NCI-H510A treated with DMSO at 0.1 percent for 48 hours (cell line): ENCODE measurements at regions not wholly inside any gene's neighbourhood (a gene's known extent, or its start where the extent isn't known, plus 50 kb on each side); places are given as distances from the start of the nearest gene placed in this dataset.

ENCODE experiments used
- DNase-seq: peaks from one replicate; lab custom pipeline; 2025; lab: John Stamatoyannopoulos, UW

DNA sequence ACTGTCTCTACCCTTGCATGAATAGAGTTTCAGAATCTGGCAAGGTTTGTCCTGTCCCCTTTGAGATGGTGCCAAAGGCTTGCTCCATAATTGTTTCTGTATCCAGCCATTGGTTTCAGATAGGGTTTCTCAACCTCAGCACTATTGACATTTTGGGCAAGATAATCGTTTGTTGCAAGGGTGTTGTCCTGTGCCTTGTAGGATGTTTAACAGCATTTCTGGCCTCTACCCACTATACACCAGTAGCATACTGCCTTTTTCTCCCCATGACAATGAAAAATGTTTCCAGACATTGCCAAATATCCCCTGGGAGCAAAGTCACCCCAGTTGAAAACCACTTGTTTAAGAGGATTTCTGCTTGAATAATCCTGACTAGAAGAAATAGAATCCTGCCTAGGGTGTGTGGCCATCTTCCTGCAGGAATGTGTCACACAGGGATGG, 126.8 kb downstream of the CDC42EP3 start:
- no peak for DNase-seq

DNA sequence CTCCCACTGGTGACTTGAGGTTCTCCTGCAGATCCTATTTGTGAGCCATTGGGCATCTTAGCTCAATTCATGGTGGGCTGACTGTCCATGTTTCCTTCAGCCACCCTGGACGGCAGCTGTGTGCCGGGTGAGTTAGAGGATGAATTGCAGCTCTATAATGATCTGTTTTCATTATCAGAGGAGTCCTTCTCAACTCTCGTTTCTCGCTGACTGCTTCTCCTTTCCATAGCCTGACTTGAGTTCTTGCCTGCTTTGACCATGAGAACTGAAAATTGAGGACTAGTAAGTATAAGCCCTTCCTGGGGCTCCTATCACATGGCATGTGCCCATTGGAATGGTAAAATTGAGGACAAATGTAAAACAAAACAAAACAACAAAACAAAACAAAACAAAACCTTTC, 121.8 kb downstream of the CDC42EP3 start:
- DNase-seq = no peak

DNA sequence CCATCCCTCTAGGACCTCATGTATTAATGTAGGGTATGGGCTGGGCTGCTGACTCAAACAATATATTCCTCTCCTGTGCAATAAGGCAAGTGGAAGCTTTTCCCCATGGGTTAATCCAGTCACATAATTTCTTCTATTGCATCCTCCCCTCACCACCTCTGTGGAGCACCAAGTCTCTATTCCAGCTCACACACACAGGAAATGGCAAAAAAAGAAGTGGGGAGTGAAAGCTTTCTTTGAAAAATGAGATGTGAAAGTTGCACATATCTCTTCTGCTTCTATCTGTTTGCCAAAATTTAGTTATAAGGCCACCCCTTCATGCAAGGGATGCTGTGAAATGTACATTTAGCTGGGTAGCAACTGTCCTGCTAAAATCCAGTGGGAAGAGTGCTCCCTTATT, 121.3 kb downstream of the CDC42EP3 start:
- DNase-seq = no peak

DNA sequence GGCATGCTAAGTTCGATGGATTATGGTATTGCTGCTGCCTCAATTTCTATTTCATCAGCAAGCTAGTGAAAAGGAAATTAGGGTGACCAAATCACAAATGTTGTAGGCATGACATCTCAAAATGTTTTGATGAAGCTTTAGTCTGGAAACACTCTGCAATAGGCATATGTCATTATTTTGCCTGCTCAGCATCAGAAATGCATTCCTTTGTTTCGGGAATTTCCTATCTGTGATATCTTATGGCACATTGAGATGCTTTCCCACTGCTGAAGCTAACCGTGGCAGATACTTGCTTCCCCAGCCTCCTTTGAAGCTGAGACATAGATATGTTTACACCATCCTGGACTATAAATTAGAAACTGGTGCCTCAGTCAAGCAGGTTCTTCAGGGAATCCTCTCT, 119.7 kb downstream of the CDC42EP3 start:
- no peak for DNase-seq

DNA sequence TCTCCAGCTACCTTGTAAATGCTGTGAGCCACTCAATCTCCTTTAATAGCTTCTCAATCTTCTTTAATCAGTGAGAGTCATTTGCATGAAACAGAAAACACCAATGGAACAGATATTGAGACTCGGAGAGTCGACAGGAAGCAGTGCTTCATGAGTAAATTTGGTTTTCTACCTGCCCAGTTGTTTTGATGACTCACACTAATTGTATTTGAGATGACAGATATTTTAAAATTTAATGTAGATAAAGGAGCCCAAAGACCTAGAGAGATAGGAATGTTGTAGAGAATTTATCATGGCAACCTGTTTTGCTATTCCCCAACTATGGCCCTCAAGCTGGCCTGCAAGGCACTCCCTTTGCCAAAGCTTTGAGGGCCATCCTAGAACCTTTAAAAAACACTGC, 119.1 kb downstream of the CDC42EP3 start:
- DNase-seq = no peak

DNA sequence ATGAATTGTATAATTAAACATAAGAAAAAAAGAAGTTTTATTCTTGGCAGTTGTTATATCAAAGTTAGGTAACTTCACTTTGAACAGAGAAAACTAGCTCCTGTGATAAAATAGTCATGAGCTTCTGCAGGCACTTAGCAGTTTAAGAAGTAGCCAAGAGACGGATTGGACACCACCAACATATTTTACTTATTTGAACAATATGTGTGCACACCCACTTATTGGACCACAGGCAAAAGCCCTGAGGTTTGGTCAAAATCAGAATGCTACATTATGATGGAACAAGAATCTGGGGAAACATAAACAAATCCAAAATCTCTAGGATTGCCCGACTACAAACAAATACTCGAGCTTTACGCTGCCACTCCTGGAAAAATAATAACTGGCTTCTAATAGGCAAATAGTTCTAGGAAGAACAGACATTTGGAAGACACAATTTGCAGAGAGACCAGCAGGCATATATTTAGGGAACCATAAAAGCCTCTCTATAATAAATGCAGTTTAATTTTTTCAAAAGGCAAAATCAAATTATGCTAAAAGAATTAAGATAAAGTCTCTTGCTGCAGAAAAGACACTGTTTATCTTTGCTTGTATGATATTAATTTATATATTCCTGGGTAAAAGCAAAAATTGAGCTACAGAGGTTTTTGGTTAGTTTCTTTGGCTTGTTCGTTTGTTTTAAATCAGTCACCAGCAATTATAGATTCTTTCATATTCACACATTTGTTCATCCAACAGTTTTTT, 117.9 kb downstream of the CDC42EP3 start:
- DNase-seq = no peak

DNA sequence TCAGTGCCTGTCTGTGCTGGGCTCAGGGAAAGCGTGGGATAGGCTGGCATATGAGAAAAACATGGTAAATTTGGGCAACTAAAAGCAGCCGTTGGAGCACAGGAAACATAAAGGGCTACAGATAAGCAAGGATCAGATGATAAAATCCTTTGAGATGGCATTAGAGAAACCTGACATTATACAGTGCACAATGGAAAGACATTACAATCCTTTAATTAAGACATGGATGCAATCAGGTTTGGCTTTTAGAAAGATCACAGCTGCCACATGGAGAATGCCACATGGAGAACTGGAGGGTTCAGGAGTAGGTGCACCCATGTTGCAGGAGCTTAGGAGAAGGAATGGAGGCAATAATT, 117.3 kb downstream of the CDC42EP3 start:
- no peak for DNase-seq

DNA sequence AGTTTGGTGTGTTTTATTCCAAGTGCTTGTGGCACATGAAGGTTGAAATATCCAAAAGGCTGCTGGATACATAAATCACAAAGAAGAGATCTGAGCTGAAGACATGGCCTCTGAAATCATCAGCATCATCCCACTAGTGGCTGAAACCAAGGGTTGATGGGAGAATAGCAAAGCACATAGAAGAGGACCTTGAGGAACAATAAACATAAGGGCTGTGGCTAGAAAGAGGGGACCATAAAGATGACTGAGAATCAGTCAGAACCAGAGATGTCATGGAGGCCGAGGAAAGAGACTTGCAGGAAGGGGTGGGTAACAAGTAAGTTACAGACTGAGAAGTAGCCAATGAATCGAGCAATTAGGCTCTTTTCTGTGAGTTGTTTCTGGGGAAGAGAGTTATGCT, 116.8 kb downstream of the CDC42EP3 start:
- DNase-seq = no peak

DNA sequence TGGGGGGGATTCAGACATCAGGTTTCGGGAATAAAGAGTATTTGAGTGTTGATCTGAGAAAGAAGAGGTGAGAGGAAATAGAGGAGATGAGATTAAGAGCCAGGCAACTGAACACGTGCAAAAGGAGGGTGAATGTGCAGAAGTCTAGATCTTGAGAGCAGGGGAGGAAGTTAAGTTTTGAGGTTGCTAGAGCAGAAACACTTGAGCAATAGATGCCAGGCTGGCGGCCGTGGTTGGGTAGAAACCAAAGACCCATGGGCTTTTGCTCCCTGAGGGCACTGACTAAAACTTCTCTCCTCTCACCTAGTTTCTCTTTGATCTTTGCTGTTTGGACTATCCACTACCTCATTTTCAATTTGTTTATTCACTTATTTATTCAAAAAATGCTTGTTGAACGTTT, 116.0 kb downstream of the CDC42EP3 start:
- DNase-seq = no peak

DNA sequence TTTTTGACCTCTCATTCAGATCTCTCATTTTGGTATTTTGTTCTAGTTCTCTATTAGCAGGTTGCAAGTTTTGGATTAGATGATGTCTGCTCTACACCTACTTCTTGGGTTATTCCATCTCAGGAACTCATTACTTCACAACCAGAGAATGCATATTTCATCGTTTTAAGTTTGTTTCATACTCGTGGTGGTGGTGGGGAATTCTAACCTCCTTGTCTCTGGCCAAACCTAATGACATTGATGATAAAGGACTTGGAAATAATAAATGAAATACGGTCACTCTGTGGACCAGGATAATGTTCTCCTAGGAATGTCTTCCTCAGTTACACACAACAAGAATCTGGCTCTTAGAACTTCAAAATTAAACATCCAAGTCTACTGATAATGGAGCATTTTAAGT, 115.2 kb downstream of the CDC42EP3 start:
- no peak for DNase-seq

DNA sequence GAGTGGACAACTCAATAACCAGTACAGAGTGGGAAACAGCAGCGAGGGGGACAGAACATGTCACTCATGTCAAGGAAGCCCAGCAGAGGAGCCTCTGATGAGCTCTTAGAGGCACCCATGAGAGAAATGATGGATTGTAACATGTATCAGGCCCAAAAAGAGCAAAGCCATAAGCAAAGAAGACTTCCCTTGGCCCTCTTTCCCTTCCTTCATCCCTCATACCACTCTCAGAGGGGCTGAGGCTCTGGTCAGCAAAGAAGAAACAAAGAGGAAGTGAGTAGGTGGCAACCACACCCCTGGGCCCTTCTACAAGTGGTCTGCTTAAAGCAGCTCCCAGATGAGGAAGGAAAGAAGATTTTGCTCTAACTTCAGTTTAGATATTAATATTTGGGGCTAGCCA, 112.8 kb downstream of the CDC42EP3 start:
- no peak for DNase-seq

DNA sequence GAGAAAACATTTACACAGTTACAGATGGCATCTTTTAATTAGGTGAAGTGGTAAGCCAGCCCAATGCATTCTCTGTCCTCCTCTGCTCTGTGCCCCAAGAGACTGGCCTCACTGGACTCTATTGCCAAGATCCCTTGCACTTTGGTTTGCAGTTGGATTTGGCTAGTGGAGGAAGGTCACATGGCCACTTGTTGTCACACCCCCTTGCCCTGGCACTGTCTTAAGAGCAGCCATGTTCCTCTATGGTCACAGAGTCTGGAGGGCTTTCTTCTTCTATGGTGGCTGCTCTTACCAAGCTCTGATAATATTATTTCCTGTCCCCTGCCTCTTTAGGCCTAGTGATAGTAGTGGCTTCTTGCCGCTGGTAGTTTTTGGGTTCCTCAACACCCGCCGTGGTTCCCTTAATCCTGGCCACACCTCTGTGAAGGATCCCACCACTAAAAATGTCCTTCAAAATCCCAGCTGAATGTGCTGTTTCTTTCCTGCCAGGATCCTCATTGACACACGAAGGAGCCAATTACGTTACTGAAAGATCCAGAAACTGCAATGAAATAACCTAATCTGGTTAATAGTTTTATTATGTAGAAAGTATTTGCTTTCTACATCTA, 111.1 kb downstream of the CDC42EP3 start:
- peak; percentile 46 for DNase-seq

DNA sequence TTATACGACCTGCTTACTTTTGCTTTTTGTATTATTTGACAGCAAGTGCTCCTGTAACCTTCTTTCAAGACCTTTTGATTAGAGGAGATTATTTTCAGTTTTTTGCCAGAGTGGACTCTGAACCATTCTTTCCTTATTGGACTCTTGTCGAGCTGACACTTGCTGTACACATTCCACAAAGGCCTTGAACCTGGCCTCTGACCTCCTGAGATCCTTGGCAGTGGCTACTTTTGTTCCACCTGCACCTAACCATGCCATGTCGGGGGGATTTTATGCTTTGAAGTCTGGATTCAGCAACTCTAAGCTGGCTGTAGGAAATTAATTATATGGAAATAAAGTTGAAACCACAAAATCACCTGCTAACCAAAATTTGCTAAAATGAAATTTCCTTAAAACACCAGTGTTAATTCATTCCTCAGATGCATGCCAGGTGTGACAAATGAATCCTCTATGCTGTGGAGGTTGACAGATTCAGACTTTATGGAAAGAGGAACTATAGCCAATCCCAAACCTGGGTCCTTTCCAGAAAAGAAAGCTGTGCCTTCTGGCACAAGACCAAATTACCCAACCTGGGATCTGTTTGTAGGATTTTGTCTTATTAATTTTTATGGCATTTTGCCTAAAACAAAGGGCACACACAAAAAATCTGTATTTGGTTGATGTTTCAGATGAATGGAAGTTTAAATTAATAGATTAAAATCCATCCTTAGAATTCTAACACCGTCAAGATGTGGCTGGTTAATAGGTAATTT, 110.4 kb downstream of the CDC42EP3 start:
- DNase-seq = no peak

DNA sequence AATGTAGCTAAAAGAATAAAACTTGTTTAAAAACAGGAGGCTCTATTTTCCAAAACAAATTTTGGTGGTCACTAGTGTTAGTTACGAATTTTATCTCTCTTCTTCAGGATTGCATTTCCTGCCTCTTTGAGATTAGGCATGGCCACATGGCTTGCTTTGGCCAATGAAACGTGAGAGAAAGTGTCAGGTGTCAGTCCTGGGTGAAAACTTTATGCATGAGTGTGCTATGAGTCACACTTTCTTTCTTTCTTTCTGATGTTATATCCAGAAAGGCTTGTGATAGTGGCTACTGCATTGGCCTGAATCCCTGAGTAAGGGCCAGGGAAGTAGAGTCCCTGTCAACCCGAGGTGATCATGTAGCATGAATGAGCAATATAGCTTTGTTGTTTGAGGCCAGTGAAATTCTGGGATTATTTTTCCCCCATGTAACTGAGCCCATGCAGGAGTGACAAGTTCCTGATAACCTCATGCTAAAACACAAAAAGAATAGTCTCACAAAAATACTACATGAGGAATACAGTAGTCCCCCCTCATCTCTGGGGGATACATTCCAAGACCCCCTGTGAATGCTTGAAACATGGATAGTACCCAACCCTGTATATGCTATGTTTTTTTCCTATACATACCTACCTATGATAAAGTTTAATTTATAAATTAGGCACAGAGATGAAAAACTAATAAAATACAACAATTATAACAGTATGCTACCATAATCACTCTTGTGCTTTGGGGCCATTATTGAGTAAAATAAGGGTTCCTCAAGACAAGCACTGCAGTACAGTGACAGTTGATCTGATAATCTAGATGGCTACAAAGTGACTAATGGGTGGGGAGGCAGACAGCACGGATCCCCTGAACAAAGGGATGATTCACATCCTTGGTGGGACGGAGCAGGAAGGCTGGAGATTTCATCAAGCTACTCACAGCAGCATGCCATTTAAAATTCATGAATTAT, 109.5 kb downstream of the CDC42EP3 start:
- no peak for DNase-seq

DNA sequence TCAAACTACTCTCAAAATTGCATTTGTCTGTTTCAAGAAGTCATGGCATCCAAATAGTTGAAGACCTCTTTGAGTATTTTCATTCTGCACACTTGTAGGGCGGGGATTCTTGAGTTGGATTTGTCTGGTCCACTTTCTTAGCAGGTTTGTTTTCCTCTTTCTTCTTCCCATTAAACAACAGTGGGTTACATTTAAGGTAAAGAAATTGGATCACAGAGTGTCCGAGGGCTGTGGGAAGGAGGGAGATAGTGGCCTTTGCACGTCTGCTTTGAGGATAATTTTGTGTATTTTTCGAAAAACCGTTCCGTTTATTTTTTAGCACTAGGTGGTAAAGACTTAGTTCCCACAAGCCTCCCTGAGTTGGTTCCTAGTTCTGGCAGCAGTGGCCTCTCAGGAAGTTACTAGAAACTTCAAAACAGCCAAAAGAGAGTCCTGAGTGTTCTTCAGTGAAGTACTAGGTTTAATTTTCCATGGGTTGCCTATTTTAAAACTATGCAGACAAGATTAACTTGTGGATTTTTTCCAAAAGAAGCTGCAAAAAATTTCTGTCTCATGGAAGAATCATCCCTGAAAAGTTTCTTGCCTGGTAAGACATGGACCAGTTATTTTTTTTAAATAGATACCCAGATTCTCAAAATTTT, 107.9 kb downstream of the CDC42EP3 start:
- no peak for DNase-seq

DNA sequence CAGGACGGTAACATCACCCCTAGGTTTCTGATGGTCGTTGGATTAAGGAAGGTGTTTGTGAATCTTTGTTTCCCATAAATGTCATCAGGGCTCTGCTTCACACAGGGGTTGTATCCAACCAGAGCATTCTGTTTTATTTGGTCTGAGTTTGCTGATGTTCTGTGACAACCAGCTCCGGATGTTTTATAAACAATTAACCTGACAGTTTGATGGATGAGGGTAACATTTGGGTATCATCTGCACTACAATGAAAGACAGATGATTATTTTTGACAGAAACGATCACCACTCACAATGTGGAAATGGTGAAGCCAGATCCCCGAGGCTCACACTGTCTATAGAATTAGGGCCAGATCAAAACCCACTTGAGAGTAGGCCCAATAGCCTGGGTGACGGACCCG, 107.1 kb downstream of the CDC42EP3 start:
- DNase-seq = peak; percentile 29

DNA sequence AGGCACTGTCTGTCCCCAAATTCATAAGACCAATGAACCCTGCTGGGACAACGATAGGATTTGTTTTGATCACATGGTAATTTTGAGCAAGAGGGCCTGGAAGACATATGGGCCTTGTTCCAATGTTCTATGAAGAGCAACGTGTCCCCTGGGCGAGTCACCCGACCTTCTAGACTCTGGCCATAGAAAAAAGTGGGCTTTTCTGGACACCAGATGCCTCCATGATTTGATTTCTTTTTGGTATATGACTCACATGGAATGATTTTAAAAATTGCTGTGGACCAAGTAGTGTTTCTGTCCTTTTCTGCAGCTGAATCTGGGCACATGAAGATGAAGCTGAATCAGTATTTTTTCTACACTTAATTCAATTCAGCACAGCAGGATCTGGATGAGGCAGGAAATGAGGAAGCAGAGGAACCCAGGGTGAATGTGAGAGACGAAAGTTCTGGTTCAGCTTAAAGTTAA, 104.9 kb downstream of the CDC42EP3 start:
- no peak for DNase-seq

DNA sequence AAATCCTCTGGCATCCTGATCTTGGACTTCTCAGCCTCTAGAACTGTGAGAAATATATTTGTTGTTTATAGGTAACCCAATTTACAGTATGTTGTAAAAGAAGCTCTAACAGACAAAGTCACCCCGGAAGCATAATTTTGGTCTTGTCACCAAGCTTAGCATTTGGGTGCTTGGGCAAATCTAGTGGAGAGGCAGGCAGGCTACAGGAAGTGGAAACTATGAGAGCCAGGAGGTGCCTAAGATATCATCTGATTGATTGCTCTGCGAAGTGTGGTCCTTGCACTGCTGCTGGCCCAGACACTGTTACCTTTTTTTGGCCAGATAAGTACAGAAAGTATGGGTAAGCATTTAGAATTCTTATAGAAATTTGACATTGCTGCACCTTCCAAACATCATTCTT, 102.9 kb downstream of the CDC42EP3 start:
- DNase-seq = no peak

DNA sequence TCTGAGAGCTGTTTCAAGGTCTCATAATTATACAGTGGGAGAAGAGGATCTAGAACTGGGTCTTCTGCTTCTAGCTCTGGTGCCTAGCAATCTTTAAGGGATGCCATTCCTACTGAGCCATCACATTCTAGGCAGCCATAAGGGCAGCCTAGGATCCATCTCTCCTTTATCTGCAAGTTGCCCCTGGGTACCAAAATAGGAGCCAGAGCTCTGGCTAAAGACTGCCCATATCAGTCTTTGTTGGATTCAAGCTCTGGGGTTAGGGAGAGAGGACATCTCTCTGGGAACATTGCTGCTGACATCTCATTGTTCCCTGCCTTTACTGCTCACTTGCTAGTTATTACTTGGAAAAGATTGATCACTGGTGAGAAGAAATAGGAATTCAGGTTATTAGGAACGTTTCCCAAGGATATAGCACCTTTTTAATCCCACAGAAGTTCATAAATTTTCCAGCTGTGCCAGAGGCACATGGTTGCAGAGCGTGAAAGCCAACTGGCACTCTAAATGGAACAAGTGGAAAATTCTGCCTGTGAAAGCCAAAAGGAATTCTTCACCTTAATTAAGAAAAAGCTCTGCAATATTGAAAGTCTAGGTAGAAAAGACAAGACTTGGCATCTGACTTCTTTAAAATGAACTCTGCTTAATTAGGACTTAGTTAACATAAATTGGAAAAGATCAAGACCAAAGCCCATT, 102.2 kb downstream of the CDC42EP3 start:
- no peak for DNase-seq

DNA sequence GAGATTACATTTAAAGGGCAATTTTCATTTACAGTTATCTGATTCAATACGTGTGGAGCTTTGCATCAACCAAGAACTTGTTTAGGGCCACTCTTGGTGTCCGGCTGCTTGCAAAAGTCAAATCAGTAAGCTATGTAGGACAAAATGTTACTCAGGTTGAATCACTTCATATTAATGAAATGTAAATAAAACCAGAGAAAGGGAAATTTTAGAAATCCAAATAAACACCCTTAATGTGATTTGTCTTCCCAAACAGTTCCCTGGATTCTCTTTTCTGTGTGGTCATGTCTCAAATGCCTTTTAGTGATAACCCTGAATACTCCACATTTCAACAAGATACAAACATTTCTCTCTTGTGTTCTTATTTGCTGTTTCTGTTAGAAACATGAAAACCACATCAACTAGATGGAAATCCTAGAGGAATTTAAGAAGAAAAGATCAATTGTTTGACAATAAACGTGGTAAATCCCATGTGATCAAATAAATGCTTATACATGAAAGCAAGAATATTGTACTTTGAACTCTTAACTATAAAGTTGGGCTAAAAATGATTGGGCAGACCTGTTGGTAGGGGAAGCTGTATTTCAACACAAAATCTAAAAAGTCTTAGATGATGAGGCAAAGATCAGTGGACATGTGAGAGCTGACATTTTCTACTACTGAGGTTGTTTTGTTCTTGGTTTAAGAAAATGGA, 101.3 kb downstream of the CDC42EP3 start:
- no peak for DNase-seq
